ENCODE measurements at regions not wholly inside any gene's neighbourhood (a gene's known extent, or its start where the extent isn't known, plus 50 kb on each side); places are given as distances from the start of the nearest gene placed in this dataset.

- no peak for TF ChIP-seq POLR2A (IDR thresholded peaks at IDR 0.05; ENCODE audit: low read depth, low read length)
- no peak for TF ChIP-seq POLR2AphosphoS5 (IDR thresholded peaks at IDR 0.05; ENCODE audit: low read depth, low read length)
- no peak for TF ChIP-seq TAF1 (IDR thresholded peaks at IDR 0.05; ENCODE audit: borderline replicate concordance, low read depth, low read length)
These were observed 478.6 kb upstream of the AKR1E2 start for GRCh38 chr10:4347397-4347796.

All from GM12892 (cell line).